ENCODE measurements at regions not wholly inside any gene's neighbourhood (a gene's known extent, or its start where the extent isn't known, plus 50 kb on each side); places are given as distances from the start of the nearest gene placed in this dataset.

- H3K27ac Mint-ChIP-seq: no peak overlapping the region
- H3K36me3 Mint-ChIP-seq (ENCODE audit: low read depth): no peaks in the 10 kb centered on the region
- Histone ChIP-seq H3K27ac (ENCODE audit: low read depth, low read length) (no peak overlapping the region), H3K9me3 (ENCODE audit: control insufficient read depth, low read length) (no peaks in the 10 kb centered on the region), H3K9ac (ENCODE audit: extremely low read depth, low read length, poor library complexity, severe bottlenecking) (no peak overlapping the region), H3K4me1 (ENCODE audit: control insufficient read depth, insufficient read depth, low read length) (no peaks in the 10 kb centered on the region), H3K27me3 (ENCODE audit: control insufficient read depth, insufficient read depth, low read length, poor library complexity, severe bottlenecking) (no peaks in the 10 kb centered on the region), H3K4me3 (ENCODE audit: low read length) (no peak overlapping the region), H3K36me3 (ENCODE audit: control insufficient read depth, insufficient read depth, low read length) (no peaks in the 10 kb centered on the region)
- H3K9me3 Mint-ChIP-seq: no peaks in the 10 kb centered on the region
- WGBS, 2 experiments (ENCODE audit: insufficient coverage in 1 of 2, insufficient read length in 1 of 2): 75 to 94% methylated on average over 1 to 3 of the region's 3 CpGs
- TF ChIP-seq CTCF (conservative IDR thresholded peaks at IDR 0.05): no peak
- no peaks in the 10 kb centered on the region for H3K4me1 Mint-ChIP-seq
- H3K27me3 Mint-ChIP-seq (ENCODE audit: insufficient read depth): no peaks in the 10 kb centered on the region
- H3K4me3 Mint-ChIP-seq: no peak overlapping the region
- no peak for DNase-seq
These were observed 749.1 kb downstream of the SQOR start for GRCh38 chr15:46383978-46384377.

DNA sequence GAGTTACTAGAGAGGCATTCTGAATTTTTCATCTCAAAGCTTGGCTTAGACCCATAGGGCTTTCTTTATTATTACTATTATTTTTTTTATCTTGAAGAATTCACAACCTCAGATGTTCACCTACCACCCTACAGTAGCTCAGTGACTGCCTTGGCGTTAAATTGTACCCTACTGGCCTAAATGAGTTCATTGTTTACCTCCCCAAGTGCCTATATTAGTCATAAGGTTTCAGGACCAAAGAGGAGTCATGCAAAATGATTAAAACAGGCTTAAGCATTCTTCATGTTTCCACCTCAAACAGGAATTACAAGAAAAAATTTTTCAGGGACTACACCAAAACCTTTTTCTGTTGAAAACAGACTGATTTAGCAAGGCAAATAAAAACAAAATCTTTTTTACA, 751.5 kb downstream of the SQOR start:
- Histone ChIP-seq H3K4me1 (ENCODE audit: control insufficient read depth, insufficient read depth, low read length) (no peaks in the 10 kb centered on the region), H3K9ac (ENCODE audit: extremely low read depth, low read length, poor library complexity, severe bottlenecking) (no peak overlapping the region), H3K4me3 (ENCODE audit: low read length) (no peak overlapping the region), H3K27me3 (ENCODE audit: control insufficient read depth, insufficient read depth, low read length, poor library complexity, severe bottlenecking) (no peaks in the 10 kb centered on the region), H3K27ac (ENCODE audit: low read depth, low read length) (no peak overlapping the region), H3K9me3 (ENCODE audit: control insufficient read depth, low read length) (no peaks in the 10 kb centered on the region), H3K36me3 (ENCODE audit: control insufficient read depth, insufficient read depth, low read length) (no peaks in the 10 kb centered on the region)
- DNase-seq: no peak
- no peak overlapping the region for H3K27ac Mint-ChIP-seq
- H3K27me3 Mint-ChIP-seq (ENCODE audit: insufficient read depth): no peaks in the 10 kb centered on the region
- no peaks in the 10 kb centered on the region for H3K4me1 Mint-ChIP-seq
- H3K4me3 Mint-ChIP-seq: no peak overlapping the region
- WGBS, 2 experiments (ENCODE audit: insufficient coverage in 1 of 2, insufficient read length in 1 of 2): 87 to 100% methylated on average over 1 of the region's 1 CpG
- TF ChIP-seq CTCF (conservative IDR thresholded peaks at IDR 0.05): no peak
- H3K36me3 Mint-ChIP-seq (ENCODE audit: low read depth): no peaks in the 10 kb centered on the region
- no peaks in the 10 kb centered on the region for H3K9me3 Mint-ChIP-seq

DNA sequence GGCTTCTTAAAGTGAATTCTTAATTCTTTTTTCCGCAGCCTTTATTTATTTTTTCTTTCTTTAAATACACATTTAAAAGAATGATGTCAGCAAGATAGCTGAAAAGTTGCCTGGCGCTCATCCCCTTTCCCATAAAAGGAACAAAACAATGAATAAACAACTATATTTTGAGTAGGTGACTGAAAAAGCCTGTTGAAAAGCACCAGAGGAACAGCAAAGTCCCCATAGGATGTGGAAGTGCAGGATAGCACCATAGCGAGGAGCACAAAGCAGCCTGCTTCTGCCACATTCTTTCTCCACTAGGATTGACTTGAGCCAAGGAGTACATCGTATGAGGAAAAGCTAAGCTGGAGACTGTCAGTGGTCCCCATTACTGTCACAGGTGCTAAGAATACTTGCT, 754.9 kb downstream of the SQOR start:
- DNase-seq: no peak
- H3K4me3 ChIP-seq (ENCODE audit: low read length): no peak overlapping the region
- H3K9me3 Mint-ChIP-seq: no peaks in the 10 kb centered on the region

More for the DNA sequence above, 754.9 kb downstream of the SQOR start:
- H3K4me3 Mint-ChIP-seq: no peak overlapping the region
- H3K36me3 ChIP-seq (ENCODE audit: control insufficient read depth, insufficient read depth, low read length): no peaks in the 10 kb centered on the region
- H3K4me1 Mint-ChIP-seq: no peaks in the 10 kb centered on the region
- no peaks in the 10 kb centered on the region for H3K4me1 ChIP-seq (ENCODE audit: control insufficient read depth, insufficient read depth, low read length)
- no peak overlapping the region for H3K27ac ChIP-seq (ENCODE audit: low read depth, low read length)
- no peak overlapping the region for H3K27ac Mint-ChIP-seq
- no peak overlapping the region for H3K9ac ChIP-seq (ENCODE audit: extremely low read depth, low read length, poor library complexity, severe bottlenecking)
- no peaks in the 10 kb centered on the region for H3K36me3 Mint-ChIP-seq (ENCODE audit: low read depth)
- no peak for TF ChIP-seq CTCF (conservative IDR thresholded peaks at IDR 0.05)
- H3K27me3 ChIP-seq (ENCODE audit: control insufficient read depth, insufficient read depth, low read length, poor library complexity, severe bottlenecking): no peaks in the 10 kb centered on the region
- H3K9me3 ChIP-seq (ENCODE audit: control insufficient read depth, low read length): no peaks in the 10 kb centered on the region
- H3K27me3 Mint-ChIP-seq (ENCODE audit: insufficient read depth): no peaks in the 10 kb centered on the region
- 83 to 88% methylated on average over 1 to 3 of the region's 4 CpGs for WGBS, 2 experiments (ENCODE audit: insufficient coverage in 1 of 2, insufficient read length in 1 of 2)
